ENCODE measurements at regions not wholly inside any gene's neighbourhood (a gene's known extent, or its start where the extent isn't known, plus 50 kb on each side); places are given as distances from the start of the nearest gene placed in this dataset.

- TF ChIP-seq CREB1 (CRISPR knock-in tag; IDR thresholded peaks at IDR 0.05) (no peak), ATF6 (CRISPR knock-in tag; IDR thresholded peaks at IDR 0.05) (no peak)
Observed at GRCh38 chr4:128553686-128554515, 255.6 kb upstream of the JADE1 start (continued).

GRCh38 chr4:128552586-128552907 is 257.0 kb upstream of the JADE1 start:
- Mint-ChIP-seq H3K9me3 (peaks cover 16% of the 10 kb centered on the region), H3K27ac (no peak overlapping the region), H3K27me3 (ENCODE audit: low read depth) (no peaks in the 10 kb centered on the region), H3K4me3 (no peak overlapping the region), H3K4me1 (peaks cover 7% of the 10 kb centered on the region), H3K36me3 (peaks cover 3% of the 10 kb centered on the region; the same call in 1 of the 2 replicates)
- no peak for DNase-seq (ENCODE audit: low spot score)
- CTCF ChIA-PET, result interaction anchor here (0.8 to 1.3 kb wide), 2 partner anchors 48 to 98 kb away, joined by 3 to 5 read pairs; no protein-coding TSS in a partner anchor
- ATAC-seq, result no peak
- POLR2A ChIA-PET, result no interaction called here
- TF ChIP-seq E2F4 (CRISPR knock-in tag; IDR thresholded peaks at IDR 0.05; ENCODE audit: borderline replicate concordance, low read depth), result no peak
- no peak for TF ChIP-seq TP53 (CRISPR knock-in tag; IDR thresholded peaks at IDR 0.05)
- no peak for TF ChIP-seq MYBL2 (CRISPR knock-in tag; IDR thresholded peaks at IDR 0.05)
- TF ChIP-seq ERG (CRISPR knock-in tag; IDR thresholded peaks at IDR 0.05), result no peak
- TF ChIP-seq, protein P1, sequence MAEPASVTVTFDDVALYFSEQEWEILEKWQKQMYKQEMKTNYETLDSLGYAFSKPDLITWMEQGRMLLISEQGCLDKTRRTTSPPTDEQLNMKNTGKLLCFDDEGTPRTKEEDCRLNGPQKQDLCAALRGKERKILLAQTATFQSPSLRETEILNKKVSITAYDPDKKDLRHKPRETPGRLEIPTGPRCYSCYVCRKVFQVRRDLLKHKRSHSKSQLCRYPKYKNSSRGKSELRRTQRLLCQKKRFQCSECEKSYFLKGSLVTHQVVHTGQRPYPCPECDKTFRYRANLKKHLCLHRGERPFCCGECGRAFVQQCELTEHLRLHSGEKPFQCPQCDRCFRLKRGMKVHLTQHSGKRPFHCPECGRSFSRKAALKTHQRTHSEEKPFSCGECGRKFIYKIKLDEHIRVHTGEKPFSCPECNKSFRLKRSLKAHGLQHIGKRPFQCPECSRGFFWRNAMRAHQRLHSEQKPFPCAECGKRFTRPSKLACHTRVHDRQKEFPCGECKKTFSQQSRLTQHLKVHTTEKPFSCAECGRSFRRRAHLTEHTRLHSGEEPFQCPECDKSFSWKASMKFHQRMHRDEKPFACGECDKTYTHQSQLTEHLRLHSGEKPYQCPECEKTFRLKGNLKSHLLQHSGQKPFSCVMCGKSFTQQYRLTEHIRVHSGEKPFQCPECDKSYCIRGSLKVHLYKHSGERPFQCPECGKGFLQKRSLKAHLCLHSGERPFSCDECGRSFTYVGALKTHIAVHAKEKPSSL (CRISPR knock-in tag; conservative IDR thresholded peaks at IDR 0.05), result no peak
- TF ChIP-seq ZNF317 (CRISPR knock-in tag; IDR thresholded peaks at IDR 0.05; ENCODE audit: borderline replicate concordance, low read depth), result no peak
- TF ChIP-seq STAT6 (CRISPR knock-in tag; conservative IDR thresholded peaks at IDR 0.05; ENCODE audit: low read depth), result no peak
- TF ChIP-seq GRHL2 (CRISPR knock-in tag; IDR thresholded peaks at IDR 0.05; ENCODE audit: insufficient replicate concordance, severe bottlenecking), result no peak
- TF ChIP-seq ZNF512 (CRISPR knock-in tag; IDR thresholded peaks at IDR 0.05; ENCODE audit: borderline replicate concordance), result no peak
- TF ChIP-seq ZNF219 (CRISPR knock-in tag; IDR thresholded peaks at IDR 0.05; ENCODE audit: borderline replicate concordance), result no peak
- TF ChIP-seq SOX15 (CRISPR knock-in tag; IDR thresholded peaks at IDR 0.05), result no peak
- no peak for TF ChIP-seq PRDM15 (CRISPR knock-in tag; IDR thresholded peaks at IDR 0.05)
- TF ChIP-seq, protein P2, sequence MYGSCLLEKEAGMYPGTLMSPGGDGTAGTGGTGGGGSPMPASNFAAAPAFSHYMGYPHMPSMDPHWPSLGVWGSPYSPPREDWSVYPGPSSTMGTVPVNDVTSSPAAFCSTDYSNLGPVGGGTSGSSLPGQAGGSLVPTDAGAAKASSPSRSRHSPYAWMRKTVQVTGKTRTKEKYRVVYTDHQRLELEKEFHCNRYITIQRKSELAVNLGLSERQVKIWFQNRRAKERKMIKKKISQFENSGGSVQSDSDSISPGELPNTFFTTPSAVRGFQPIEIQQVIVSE (CRISPR knock-in tag; IDR thresholded peaks at IDR 0.05; ENCODE audit: borderline replicate concordance), result no peak
- TF ChIP-seq NFE2L1 (CRISPR knock-in tag; IDR thresholded peaks at IDR 0.05), result no peak
- no peak for TF ChIP-seq CBFB (CRISPR knock-in tag; IDR thresholded peaks at IDR 0.05; ENCODE audit: low read depth)
- no peak for TF ChIP-seq FOXP1 (CRISPR knock-in tag; IDR thresholded peaks at IDR 0.05; ENCODE audit: borderline replicate concordance)
- TF ChIP-seq ZNF232 (CRISPR knock-in tag; IDR thresholded peaks at IDR 0.05), result no peak
